NCI-H187 treated with DMSO at 0.1 percent for 48 hours (cell line): ENCODE measurements at regions not wholly inside any gene's neighbourhood (a gene's known extent, or its start where the extent isn't known, plus 50 kb on each side); places are given as distances from the start of the nearest gene placed in this dataset.

Source experiments
- DNase-seq: peaks from one replicate; lab custom pipeline; 2025; lab: John Stamatoyannopoulos, UW

GRCh38 chr21:16911166-16911607 is 601.7 kb upstream of the CXADR start:
- DNase-seq = no peak

GRCh38 chr21:16912075-16912474 is 600.8 kb upstream of the CXADR start:
- no peak for DNase-seq

GRCh38 chr21:16913010-16913409 is 599.8 kb upstream of the CXADR start:
- no peak for DNase-seq

DNA sequence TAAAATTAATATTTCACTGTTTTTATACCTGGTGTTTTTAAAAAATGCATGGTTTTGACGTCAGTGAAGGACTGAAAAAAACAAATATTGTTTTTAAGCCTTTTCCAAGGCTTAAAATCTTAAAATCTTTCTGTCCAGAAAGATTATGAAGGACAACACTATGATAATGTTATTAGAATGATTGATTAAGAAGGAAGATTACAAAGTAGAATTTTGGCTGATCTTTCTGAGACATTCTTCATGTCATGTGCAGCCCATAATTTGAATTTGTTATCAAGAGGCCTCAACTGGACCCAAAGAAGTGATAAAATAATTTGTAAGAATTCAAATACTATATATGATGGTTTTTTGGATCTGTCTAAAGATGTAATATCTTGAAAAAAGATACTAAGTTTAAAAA is 584.4 kb upstream of the CXADR start:
- DNase-seq = no peak

GRCh38 chr21:16932314-16932713 is 580.5 kb upstream of the CXADR start:
- no peak for DNase-seq

- no peak for DNase-seq
Measured at GRCh38 chr21:16942703-16943102, 570.1 kb upstream of the CXADR start.

GRCh38 chr21:16943231-16943630 is 569.6 kb upstream of the CXADR start:
- no peak for DNase-seq

DNA sequence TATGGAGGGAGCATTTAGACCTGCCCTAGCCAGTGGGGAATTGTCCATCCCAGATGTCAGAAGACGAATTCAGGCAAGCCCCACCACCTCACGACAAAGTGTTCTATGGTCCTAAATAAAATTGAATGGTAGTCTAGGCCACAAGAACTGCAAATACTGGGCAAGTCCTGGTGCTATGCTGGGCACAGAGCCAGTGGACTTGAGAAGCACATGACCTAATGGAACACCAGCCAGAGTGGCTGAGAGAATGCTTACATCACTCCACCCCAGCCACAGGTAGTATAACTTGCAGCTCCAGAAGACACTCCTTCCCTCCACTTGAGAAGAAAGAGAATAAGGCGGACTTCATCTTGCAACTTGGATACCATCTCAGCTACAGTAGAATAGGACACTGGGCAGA is 567.3 kb upstream of the CXADR start:
- DNase-seq = no peak

DNA sequence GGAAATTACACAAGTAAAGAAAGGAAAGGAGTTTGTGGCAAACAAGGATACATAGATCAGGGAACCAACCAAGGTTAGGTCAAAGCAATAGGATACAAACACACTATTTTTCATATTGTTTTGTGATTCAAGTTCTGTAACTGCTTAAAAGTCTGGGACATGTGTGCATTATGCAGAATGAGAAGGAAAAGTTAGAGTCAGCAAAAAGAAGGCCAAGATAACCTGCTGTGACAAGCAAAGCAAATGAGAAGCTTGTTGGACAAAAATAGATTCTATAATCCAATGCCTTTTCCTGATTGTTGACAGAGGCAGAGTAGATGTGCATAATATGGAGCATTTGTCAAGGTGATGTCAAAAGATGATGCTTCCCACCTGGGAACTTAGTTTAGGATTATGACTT is 556.0 kb upstream of the CXADR start:
- DNase-seq = no peak

DNA sequence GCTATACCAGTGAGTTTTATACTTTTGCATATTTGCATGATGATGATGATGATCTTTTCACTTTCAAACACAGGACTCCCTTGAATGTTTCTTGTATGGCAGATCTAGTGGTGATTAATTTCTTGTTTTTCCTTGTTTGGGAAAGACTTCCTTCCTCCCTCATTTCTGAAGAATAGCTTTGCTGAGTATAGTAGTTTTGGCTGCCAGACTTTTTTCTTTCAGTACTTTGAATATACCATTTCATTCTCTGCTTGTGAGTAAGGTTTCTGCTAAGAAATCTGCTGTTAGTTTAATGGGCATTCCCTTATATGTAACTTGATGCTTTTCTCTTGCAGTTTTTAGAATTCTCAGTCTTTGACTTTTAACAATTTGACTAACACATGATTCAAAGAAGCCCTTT is 547.4 kb upstream of the CXADR start:
- no peak for DNase-seq

DNA sequence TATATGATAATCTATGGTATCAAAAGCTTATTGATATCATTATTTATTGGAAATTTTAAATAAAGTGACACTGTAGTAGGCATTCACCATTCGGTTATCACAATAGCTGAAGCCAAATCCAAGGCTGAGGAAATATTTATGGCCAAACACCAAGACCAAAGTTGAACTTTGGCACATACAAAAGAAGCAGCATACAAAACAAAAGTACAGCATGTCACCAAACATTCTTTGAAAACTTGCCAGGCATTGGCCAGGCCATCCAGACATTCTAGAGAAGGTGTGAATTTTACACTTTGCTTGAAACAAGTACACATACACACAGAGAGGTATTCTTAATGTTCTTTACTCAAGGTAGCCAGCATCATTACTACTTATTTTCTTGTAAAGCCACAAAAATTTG is 544.4 kb upstream of the CXADR start:
- DNase-seq = no peak

DNA sequence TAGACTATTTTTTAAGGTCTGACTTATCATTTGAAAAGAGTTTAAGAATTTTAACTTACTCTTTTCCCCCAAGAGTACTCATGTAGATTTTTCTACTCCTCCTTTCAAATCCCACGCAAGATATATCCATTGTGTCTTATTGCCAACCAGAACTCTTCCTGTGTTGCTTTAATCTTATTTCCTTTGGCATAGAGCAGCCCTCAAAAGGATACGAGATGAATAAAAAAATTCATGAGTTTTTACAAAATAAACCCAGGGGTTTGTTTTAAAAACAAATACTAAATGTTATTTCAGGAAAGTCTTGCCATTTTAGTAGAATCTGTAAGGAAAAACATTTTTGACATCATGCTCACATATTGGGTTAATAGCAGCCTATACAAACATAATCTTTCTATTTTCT is 543.2 kb upstream of the CXADR start:
- no peak for DNase-seq

DNA sequence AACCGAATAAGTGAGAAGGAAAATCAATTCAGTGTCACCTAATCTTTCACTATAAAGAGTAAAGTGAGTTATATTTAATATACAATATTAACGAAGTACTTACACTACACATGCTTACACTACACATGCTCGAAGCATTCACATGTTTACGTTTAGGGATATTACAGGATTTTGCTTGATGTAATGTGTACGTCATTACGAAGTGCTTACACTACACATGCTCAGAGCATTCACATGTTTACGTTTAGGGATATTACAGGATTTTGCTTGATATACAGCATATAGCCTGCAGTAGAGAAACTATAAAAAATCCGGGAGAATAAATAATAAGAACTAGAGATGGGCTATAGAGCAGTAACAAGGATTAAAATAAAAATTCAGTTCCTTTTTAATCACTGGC is 538.8 kb upstream of the CXADR start:
- no peak for DNase-seq

DNA sequence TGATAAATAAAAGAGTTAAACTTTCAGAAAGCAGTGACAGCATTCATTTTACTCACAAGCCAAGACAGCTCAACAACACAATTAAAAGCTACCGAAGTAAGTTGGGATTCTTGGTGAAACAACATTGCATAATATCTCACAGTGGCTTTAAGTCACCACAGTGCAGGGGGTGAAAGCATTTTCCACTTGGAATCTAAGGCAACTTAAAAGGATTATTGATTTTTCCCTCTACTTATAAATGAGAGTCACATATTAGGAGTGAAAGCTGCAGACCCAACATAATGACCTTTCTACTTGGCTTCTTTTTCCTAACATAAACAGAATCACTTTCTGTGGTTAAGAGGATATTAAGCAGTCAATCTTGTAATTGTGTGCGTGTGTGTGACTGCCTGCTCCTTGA is 536.6 kb upstream of the CXADR start:
- no peak for DNase-seq

DNA sequence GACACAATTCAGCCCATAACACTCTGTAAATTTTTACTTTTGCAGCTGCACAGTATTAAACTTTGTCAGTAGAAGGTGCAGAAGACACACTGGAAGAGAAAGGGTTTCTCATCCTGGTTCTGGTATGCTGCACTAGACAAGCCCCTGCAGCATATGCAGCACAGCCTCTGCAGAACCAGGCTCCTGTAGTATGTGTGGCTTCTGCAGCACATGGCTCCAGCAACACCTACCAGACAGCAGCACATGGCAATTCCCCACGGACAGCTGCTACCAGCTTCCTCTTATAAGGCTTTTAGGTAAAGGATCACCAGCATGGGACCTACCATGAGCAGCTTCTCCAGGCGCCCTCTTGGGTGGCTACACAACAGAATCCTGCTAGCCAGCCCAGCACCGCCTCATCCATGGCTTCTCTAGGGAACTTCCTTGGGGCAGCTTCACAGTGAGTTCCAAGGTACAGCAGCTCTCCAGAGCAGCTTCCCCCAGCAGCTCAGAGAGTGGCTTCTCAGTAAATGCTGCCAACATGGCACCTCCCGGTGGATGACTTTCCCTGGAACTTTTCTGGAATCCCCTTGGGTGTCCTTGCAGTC is 534.4 kb upstream of the CXADR start:
- no peak for DNase-seq

DNA sequence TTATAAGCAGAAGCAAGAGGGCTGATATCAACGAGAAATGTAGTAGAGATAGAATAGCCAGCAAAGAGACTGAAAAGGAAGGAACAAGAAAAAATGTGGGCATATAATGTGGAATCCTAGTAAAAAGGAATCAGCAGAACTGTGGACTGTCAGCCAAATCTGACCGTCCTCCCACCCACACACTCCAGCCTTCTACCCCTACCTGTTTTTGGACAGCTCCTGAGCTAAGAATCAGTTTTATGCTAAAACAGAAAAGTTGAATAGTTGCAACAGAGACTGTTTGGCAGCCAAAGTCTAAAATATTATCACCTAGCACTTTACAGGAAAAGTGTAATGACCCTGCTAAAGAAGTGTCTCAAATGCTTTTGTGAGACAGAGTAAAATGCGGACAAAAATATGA is 533.3 kb upstream of the CXADR start:
- no peak for DNase-seq

- no peak for DNase-seq
Measured at GRCh38 chr21:16983420-16983819, 529.4 kb upstream of the CXADR start.

- no peak for DNase-seq
Measured at GRCh38 chr21:16992448-16992847, 520.4 kb upstream of the CXADR start.

GRCh38 chr21:16993416-16994038 is 519.3 kb upstream of the CXADR start:
- DNase-seq = no peak

GRCh38 chr21:17002594-17003257 is 510.1 kb upstream of the CXADR start:
- DNase-seq = no peak

DNA sequence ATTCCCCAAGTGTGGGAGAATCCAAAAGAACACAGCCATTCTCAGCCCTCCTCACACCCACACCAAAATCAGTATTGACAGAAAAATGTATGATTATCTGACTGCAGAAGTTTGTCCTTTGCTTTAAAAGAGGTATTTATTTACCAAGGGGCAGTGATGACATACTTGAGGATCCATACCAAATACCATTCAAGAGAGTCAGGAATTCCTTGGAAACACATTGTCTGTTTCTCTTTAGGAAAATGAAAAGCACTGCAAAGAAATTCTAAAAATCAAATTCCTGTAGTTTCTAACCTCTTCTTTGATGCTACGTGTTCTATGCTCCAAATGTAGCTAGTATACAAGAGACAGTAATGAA is 509.6 kb upstream of the CXADR start:
- DNase-seq = no peak

DNA sequence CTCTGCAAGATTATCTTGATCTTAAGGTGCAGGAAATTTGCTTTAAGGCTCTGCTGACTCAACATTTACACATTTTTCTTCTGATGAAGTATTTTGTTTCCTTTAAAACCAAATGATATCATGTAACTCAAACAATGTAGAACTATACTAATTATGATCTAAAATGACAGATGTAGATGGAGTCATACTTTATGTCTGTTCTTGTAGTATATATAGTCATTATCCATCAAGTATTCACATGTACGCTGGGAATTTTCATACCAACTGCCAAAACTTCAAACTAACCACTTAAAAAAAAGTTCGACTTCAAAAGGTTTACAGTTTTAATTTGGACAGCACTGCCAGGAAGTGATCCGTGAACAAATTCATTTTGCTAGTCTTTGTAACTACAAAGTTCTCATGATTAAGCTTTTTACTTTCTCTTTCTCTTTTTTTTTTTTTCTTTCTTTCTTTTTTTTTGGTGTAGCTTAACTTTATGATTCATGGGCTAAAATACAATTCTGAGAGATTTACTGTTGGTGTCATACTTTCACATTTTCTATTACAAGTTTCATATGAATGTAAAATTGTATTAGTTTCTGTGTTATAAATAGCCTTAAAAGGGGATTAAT is 509.0 kb upstream of the CXADR start:
- no peak for DNase-seq

DNA sequence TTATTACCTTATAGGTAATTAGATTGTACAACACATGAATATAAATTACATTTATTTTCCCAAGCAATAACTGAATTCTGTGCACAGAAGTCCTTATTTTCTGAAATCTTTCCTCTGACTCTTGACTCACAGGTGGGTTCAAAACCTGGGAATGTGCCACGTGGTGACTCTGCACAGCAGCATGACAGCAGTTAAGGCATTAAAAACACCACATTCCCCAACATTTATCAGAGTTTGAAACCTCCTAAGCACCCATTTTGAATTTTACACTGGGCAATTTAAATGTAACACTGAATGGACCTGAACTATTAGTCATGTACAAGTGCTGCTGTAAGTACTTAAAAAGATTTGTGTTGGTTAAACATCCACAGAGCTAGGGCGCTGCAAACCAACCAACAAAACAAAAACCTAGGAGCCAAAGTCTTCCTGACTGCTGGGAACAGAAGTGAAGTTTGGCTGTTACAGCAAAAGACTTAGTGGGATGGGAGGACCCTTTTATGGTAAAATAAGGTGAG is 480.6 kb upstream of the CXADR start:
- no peak for DNase-seq
